Vagina (tissue), 2 donors: ENCODE measurements at regions not wholly inside any gene's neighbourhood (a gene's known extent, or its start where the extent isn't known, plus 50 kb on each side); places are given as distances from the start of the nearest gene placed in this dataset.

Experiments used
- CTCF ChIP-seq, 3 experiments: fragments of 450-650 bp in 2 of 3; fragments of 200-600 bp in 1 of 3; sonication (generic) in 1 of 3; IDR thresholded peaks; one replicate each; pipeline ENCODE4 v1.5.1; 2017 to 2019; ENCODE audit warnings: antibody characterized with exemption in 3 of 3, mild to moderate bottlenecking in 2 of 3, moderate library complexity in 2 of 3
- POLR2AphosphoS5 ChIP-seq, 2 donors: sonication (generic); formaldehyde crosslinking; IDR thresholded peaks; one replicate each; pipeline ENCODE4 v1.9.0; 2017; ENCODE audit warnings: antibody characterized with exemption in 2 of 2, mild to moderate bottlenecking in 2 of 2, low read depth in 1 of 2; ENCODE audit not compliant: insufficient read depth in 1 of 2

- TF ChIP-seq CTCF (IDR thresholded peaks at IDR 0.05) (no peak), POLR2AphosphoS5 (IDR thresholded peaks at IDR 0.05; ENCODE audit: insufficient read depth in 1 of 2, low read depth in 1 of 2) (no peak)
Measured at GRCh38 chr13:68417801-68418200, 1187.7 kb upstream of the PCDH9 start.
